Smooth muscle cell (in vitro differentiated cells): ENCODE measurements at regions not wholly inside any gene's neighbourhood (a gene's known extent, or its start where the extent isn't known, plus 50 kb on each side); places are given as distances from the start of the nearest gene placed in this dataset.

Experiments used
- DNase-seq: peaks from one replicate; lab custom pipeline; 2025; ENCODE audit not compliant: unreplicated experiment; lab: John Stamatoyannopoulos, UW
- H2AFZ ChIP-seq: fragments of 200-600 bp; sonication (generic); 2 replicates; pipeline ENCODE4 v1.6.0; 2016; ENCODE audit warnings: antibody characterized with exemption, low read depth, mild to moderate bottlenecking
- H3F3A ChIP-seq: fragments of 200-600 bp; sonication (generic); 2 replicates; pipeline ENCODE4 v1.6.0; 2017; ENCODE audit warnings: antibody characterized with exemption, low read depth
- H3K27ac ChIP-seq: fragments of 200-600 bp; sonication (generic); 2 replicates; pipeline ENCODE4 v1.5.1; 2016; ENCODE audit warnings: low read depth, mild to moderate bottlenecking
- H3K27me3 ChIP-seq: fragments of 200-600 bp; sonication (generic); 2 replicates; pipeline ENCODE4 v1.6.1; 2016; ENCODE audit warnings: low read depth, mild to moderate bottlenecking
- H3K36me3 ChIP-seq: fragments of 200-600 bp; sonication (generic); 2 replicates; pipeline ENCODE4 v1.5.1; 2016; ENCODE audit warnings: low read depth
- H3K4me1 ChIP-seq: fragments of 200-600 bp; sonication (generic); 2 replicates; pipeline ENCODE4 v1.5.1; 2016; ENCODE audit warnings: low read depth
- H3K4me2 ChIP-seq: fragments of 200-600 bp; sonication (generic); 2 replicates; pipeline ENCODE4 v1.6.0; 2016; ENCODE audit warnings: mild to moderate bottlenecking
- H3K4me3 ChIP-seq: fragments of 200-600 bp; sonication (generic); 2 replicates; pipeline ENCODE4 v1.5.1; 2016; ENCODE audit warnings: mild to moderate bottlenecking
- H3K79me2 ChIP-seq: fragments of 200-600 bp; sonication (generic); 2 replicates; pipeline ENCODE4 v1.6.0; 2016; ENCODE audit warnings: low read depth, mild to moderate bottlenecking
- H3K9ac ChIP-seq: fragments of 200-600 bp; sonication (generic); 2 replicates; pipeline ENCODE4 v1.6.0; 2016; ENCODE audit warnings: low read depth
- H3K9me3 ChIP-seq: fragments of 200-600 bp; sonication (generic); replicated peaks from 2 replicates; pipeline ENCODE4 v1.5.1; 2016; ENCODE audit warnings: low read depth
- H4K20me1 ChIP-seq: fragments of 200-600 bp; sonication (generic); 2 replicates; pipeline ENCODE4 v1.6.0; 2016; ENCODE audit warnings: low read depth
- CTCF ChIP-seq: fragments of 200-600 bp; sonication (generic); IDR thresholded peaks from 2 replicates; pipeline ENCODE4 v1.5.1; 2017; ENCODE audit warnings: borderline replicate concordance, mild to moderate bottlenecking, antibody characterized with exemption; ENCODE audit not compliant: insufficient read depth, poor library complexity, severe bottlenecking
- WGBS: methylation state at CpG from one replicate; pipeline ENCODE4 v1.1.7; 2016; ENCODE audit warnings: low lambda C conversion rate; 5-methylcytosine and 5-hydroxymethylcytosine counted together

GRCh38 chr2:7325186-7325585 is 408.0 kb downstream of the RNF144A start:
- H2AFZ ChIP-seq, result no peak overlapping the region
- H3K79me2 ChIP-seq, result no peaks in the 10 kb centered on the region
- H3K4me3 ChIP-seq, result no peak overlapping the region
- H4K20me1 ChIP-seq, result no peaks in the 10 kb centered on the region
- H3K27ac ChIP-seq, result no peak overlapping the region
- 94% methylated on average over 4 of the region's 4 CpGs for WGBS
- peaks cover 16% of the 10 kb centered on the region for H3K27me3 ChIP-seq
- H3K4me2 ChIP-seq, result no peak overlapping the region
- H3K4me1 ChIP-seq, result peaks cover 5% of the 10 kb centered on the region
- H3K36me3 ChIP-seq, result no peaks in the 10 kb centered on the region
- no peaks in the 10 kb centered on the region for H3K9me3 ChIP-seq
- H3F3A ChIP-seq, result no peaks in the 10 kb centered on the region
- no peak for TF ChIP-seq CTCF
- DNase-seq, result no peak
- H3K9ac ChIP-seq, result no peak overlapping the region

GRCh38 chr2:7329465-7329864 is 412.3 kb downstream of the RNF144A start:
- WGBS, result 94% methylated on average over 1 of the region's 1 CpG
- no peak overlapping the region for H3K4me3 ChIP-seq
- no peak for TF ChIP-seq CTCF
- no peak overlapping the region for H3K4me2 ChIP-seq
- no peaks in the 10 kb centered on the region for H3F3A ChIP-seq
- H3K9me3 ChIP-seq, result no peaks in the 10 kb centered on the region
- no peaks in the 10 kb centered on the region for H4K20me1 ChIP-seq
- no peaks in the 10 kb centered on the region for H3K79me2 ChIP-seq
- H3K4me1 ChIP-seq, result peaks cover under 1% of the 10 kb centered on the region
- DNase-seq, result no peak
- H3K27ac ChIP-seq, result no peak overlapping the region
- H2AFZ ChIP-seq, result no peak overlapping the region
- H3K36me3 ChIP-seq, result no peaks in the 10 kb centered on the region
- no peak overlapping the region for H3K9ac ChIP-seq
- H3K27me3 ChIP-seq, result peaks cover 12% of the 10 kb centered on the region

GRCh38 chr2:7333189-7333765 is 416.1 kb downstream of the RNF144A start:
- H3K4me2 ChIP-seq, result no peak overlapping the region
- DNase-seq, result no peak
- H3F3A ChIP-seq, result no peaks in the 10 kb centered on the region
- H3K36me3 ChIP-seq, result no peaks in the 10 kb centered on the region
- H3K4me1 ChIP-seq, result no peaks in the 10 kb centered on the region
- no peak overlapping the region for H2AFZ ChIP-seq
- no peak overlapping the region for H3K9ac ChIP-seq
- 82% methylated on average over 2 of the region's 2 CpGs for WGBS
- H4K20me1 ChIP-seq, result no peaks in the 10 kb centered on the region
- TF ChIP-seq CTCF, result no peak
- no peaks in the 10 kb centered on the region for H3K79me2 ChIP-seq
- H3K4me3 ChIP-seq, result no peak overlapping the region
- peaks cover 3% of the 10 kb centered on the region for H3K27me3 ChIP-seq
- H3K27ac ChIP-seq, result no peak overlapping the region
- H3K9me3 ChIP-seq, result no peaks in the 10 kb centered on the region

GRCh38 chr2:7333960-7334493 is 416.8 kb downstream of the RNF144A start:
- Histone ChIP-seq H3K27me3 (peaks cover 3% of the 10 kb centered on the region), H3F3A (no peaks in the 10 kb centered on the region), H3K9me3 (no peaks in the 10 kb centered on the region), H2AFZ (no peak overlapping the region), H3K79me2 (no peaks in the 10 kb centered on the region), H3K36me3 (no peaks in the 10 kb centered on the region), H4K20me1 (no peaks in the 10 kb centered on the region), H3K27ac (no peak overlapping the region), H3K4me3 (no peak overlapping the region), H3K9ac (no peak overlapping the region), H3K4me1 (no peaks in the 10 kb centered on the region), H3K4me2 (no peak overlapping the region)
- DNase-seq, result no peak
- 71% methylated on average over 5 of the region's 5 CpGs for WGBS
- TF ChIP-seq CTCF, result no peak
